ENCODE measurements at regions not wholly inside any gene's neighbourhood (a gene's known extent, or its start where the extent isn't known, plus 50 kb on each side); places are given as distances from the start of the nearest gene placed in this dataset. TPM values are rescaled to one million over a fixed set of nuclear protein-coding genes. Genes with fewer than 3 reads are reported as not detected.

- no peak overlapping the region for H3K27ac ChIP-seq
- H3K9me3 ChIP-seq: no peaks in the 10 kb centered on the region
- intact Hi-C loops (cut with DNase I): no loop called here
- TF ChIP-seq POLR2A (IDR thresholded peaks at IDR 0.05) (no peak), POLR2AphosphoS5 (IDR thresholded peaks at IDR 0.05; ENCODE audit: insufficient read depth in 1 of 2, low read depth in 1 of 2) (no peak)
- TF ChIP-seq, protein P1, sequence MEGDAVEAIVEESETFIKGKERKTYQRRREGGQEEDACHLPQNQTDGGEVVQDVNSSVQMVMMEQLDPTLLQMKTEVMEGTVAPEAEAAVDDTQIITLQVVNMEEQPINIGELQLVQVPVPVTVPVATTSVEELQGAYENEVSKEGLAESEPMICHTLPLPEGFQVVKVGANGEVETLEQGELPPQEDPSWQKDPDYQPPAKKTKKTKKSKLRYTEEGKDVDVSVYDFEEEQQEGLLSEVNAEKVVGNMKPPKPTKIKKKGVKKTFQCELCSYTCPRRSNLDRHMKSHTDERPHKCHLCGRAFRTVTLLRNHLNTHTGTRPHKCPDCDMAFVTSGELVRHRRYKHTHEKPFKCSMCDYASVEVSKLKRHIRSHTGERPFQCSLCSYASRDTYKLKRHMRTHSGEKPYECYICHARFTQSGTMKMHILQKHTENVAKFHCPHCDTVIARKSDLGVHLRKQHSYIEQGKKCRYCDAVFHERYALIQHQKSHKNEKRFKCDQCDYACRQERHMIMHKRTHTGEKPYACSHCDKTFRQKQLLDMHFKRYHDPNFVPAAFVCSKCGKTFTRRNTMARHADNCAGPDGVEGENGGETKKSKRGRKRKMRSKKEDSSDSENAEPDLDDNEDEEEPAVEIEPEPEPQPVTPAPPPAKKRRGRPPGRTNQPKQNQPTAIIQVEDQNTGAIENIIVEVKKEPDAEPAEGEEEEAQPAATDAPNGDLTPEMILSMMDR (IDR thresholded peaks at IDR 0.05): no peak
- H3K36me3 ChIP-seq: no peaks in the 10 kb centered on the region
- peaks cover 9% of the 10 kb centered on the region for H3K4me1 ChIP-seq
- H3K27me3 ChIP-seq: no peaks in the 10 kb centered on the region
- no peak overlapping the region for H3K4me3 ChIP-seq
- DNase-seq (ENCODE audit: extremely low spot score in 2 of 2): no peak
Observed at GRCh38 chr11:13224324-13224723, 53.3 kb upstream of the BMAL1 start.

- TF ChIP-seq POLR2AphosphoS5 (IDR thresholded peaks at IDR 0.05; ENCODE audit: insufficient read depth in 1 of 2, low read depth in 1 of 2): no peak
- TF ChIP-seq, protein P1 (IDR thresholded peaks at IDR 0.05): no peak
- intact Hi-C loops (cut with DNase I): no loop called here
Observed at GRCh38 chr11:13225038-13226001, 52.3 kb upstream of the BMAL1 start.

GRCh38 chr11:13227676-13228255 lies 49.8 kb upstream of the BMAL1 start:
- H3K36me3 ChIP-seq: no peaks in the 10 kb centered on the region
- DNase-seq (ENCODE audit: extremely low spot score in 2 of 2): peak in 1 of 2 donors; percentile 96
- H3K27ac ChIP-seq: no peak overlapping the region
- TF ChIP-seq, protein P1 (IDR thresholded peaks at IDR 0.05): no peak
- TF ChIP-seq POLR2A (IDR thresholded peaks at IDR 0.05) (no peak), POLR2AphosphoS5 (IDR thresholded peaks at IDR 0.05; ENCODE audit: insufficient read depth in 1 of 2, low read depth in 1 of 2) (no peak)
- intact Hi-C loops (cut with DNase I): no loop called here
- H3K9me3 ChIP-seq: no peaks in the 10 kb centered on the region
- H3K27me3 ChIP-seq: no peaks in the 10 kb centered on the region
- H3K4me3 ChIP-seq: no peak overlapping the region
- peaks cover 7% of the 10 kb centered on the region for H3K4me1 ChIP-seq

More at GRCh38 chr11:13225038-13226001, 52.3 kb upstream of the BMAL1 start:
- Histone ChIP-seq H3K4me1 (peaks cover 9% of the 10 kb centered on the region), H3K36me3 (no peaks in the 10 kb centered on the region), H3K4me3 (no peak overlapping the region), H3K27ac (no peak overlapping the region), H3K9me3 (no peaks in the 10 kb centered on the region), H3K27me3 (no peaks in the 10 kb centered on the region)
- DNase-seq (ENCODE audit: extremely low spot score in 2 of 2): no peak

Small RNA genes in the stretch of these regions (small RNA-seq; reads per million reads assigned to genes)
- gene AC022878.1: not detected

All from vagina (tissue), 2 donors.